ENCODE measurements at regions not wholly inside any gene's neighbourhood (a gene's known extent, or its start where the extent isn't known, plus 50 kb on each side); places are given as distances from the start of the nearest gene placed in this dataset.

DNA sequence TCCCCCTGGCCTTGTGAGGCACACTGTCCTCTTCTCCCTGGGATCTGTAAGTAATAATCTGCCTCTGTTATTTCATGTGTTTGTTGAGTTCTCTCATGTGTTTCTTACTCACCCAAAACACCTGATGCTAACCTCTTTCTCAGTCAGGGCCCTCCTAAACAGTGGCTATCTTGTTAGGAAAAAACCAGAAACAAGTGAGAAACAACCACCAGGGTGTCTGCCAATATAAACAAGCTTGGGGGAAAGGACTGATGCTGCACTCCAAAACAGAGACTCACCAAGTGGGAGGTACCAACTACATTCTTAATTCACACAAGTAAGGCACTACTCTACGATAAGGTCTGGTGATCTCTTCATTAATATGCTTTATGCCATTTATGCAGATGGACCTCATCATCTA lies 564.4 kb downstream of the SEMA5A start:
- no peak for DNase-seq
- Histone ChIP-seq H3K27ac (no peak overlapping the region), H3K4me3 (no peak overlapping the region), H3K27me3 (no peaks in the 10 kb centered on the region), H3K4me1 (replicated peaks in 1 of 2) (no peaks in the 10 kb centered on the region), H3K36me3 (replicated peaks in 1 of 2) (no peaks in the 10 kb centered on the region), H3K9me3 (replicated peaks in 1 of 3) (no peaks in the 10 kb centered on the region)
- intact Hi-C loops (cut with DNase I) = no loop called here
- 55 to 82% (median 78%) methylated on average over 1 of the region's 1 CpG for WGBS, 4 donors
- TF ChIP-seq, protein P1, sequence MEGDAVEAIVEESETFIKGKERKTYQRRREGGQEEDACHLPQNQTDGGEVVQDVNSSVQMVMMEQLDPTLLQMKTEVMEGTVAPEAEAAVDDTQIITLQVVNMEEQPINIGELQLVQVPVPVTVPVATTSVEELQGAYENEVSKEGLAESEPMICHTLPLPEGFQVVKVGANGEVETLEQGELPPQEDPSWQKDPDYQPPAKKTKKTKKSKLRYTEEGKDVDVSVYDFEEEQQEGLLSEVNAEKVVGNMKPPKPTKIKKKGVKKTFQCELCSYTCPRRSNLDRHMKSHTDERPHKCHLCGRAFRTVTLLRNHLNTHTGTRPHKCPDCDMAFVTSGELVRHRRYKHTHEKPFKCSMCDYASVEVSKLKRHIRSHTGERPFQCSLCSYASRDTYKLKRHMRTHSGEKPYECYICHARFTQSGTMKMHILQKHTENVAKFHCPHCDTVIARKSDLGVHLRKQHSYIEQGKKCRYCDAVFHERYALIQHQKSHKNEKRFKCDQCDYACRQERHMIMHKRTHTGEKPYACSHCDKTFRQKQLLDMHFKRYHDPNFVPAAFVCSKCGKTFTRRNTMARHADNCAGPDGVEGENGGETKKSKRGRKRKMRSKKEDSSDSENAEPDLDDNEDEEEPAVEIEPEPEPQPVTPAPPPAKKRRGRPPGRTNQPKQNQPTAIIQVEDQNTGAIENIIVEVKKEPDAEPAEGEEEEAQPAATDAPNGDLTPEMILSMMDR (IDR thresholded peaks at IDR 0.05) = no peak
- no peak for TF ChIP-seq POLR2A (IDR thresholded peaks at IDR 0.05)

- intact Hi-C loops (cut with DNase I) = no loop called here
- no peaks in the 10 kb centered on the region for H3K36me3 ChIP-seq (replicated peaks in 1 of 2)
These were observed 561.5 kb downstream of the SEMA5A start for GRCh38 chr5:8984386-8984785.

More at GRCh38 chr5:8984386-8984785, 561.5 kb downstream of the SEMA5A start:
- Histone ChIP-seq H3K4me3 (no peak overlapping the region), H3K4me1 (replicated peaks in 1 of 2) (no peaks in the 10 kb centered on the region), H3K27ac (no peak overlapping the region), H3K27me3 (no peaks in the 10 kb centered on the region), H3K9me3 (replicated peaks in 1 of 3) (no peaks in the 10 kb centered on the region)
- TF ChIP-seq, protein P1 (IDR thresholded peaks at IDR 0.05) = no peak
- no peak for TF ChIP-seq POLR2A (IDR thresholded peaks at IDR 0.05)
- DNase-seq = no peak
- WGBS, 4 donors = 69 to 76% (median 72%) methylated on average over 4 of the region's 4 CpGs

MicroRNAs in the stretch of these regions (microRNA counts, 767-probe panel; counts per million panel counts)
- 0 counts per million in 2 donors for microRNA hsa-miR-4458

Small RNA genes in the stretch of these regions (small RNA-seq; reads per million reads assigned to genes)
- gene AC091895.1 (0 reads per million in 2 donors), gene AC091912.1 (0 reads per million in 2 donors), gene AC091912.2 (0 reads per million in 2 donors), gene AC091932.2 (0 reads per million in 2 donors), gene AC091932.4 (0 reads per million in 2 donors), gene AC091953.1 (0 reads per million in 2 donors), gene AC091953.2 (0 reads per million in 2 donors), gene AC091953.3 (0 reads per million in 2 donors), gene AC091953.5 (0 reads per million in 2 donors), gene AC091965.3 (0 reads per million in 2 donors), gene RNU1-76P (0 reads per million in 2 donors)
